IPS-15b (cell line): ENCODE measurements at regions not wholly inside any gene's neighbourhood (a gene's known extent, or its start where the extent isn't known, plus 50 kb on each side); places are given as distances from the start of the nearest gene placed in this dataset.

ENCODE experiments used
- H3K27me3 ChIP-seq: one replicate; pipeline ENCODE4 v1.6.1; 2013; ENCODE audit warnings: low read length; ENCODE audit not compliant: control insufficient read depth, insufficient read depth
- H3K36me3 ChIP-seq: one replicate; pipeline ENCODE4 v1.6.1; 2013; ENCODE audit warnings: low read length; ENCODE audit not compliant: control insufficient read depth, insufficient read depth
- H3K4me1 ChIP-seq: one replicate; pipeline ENCODE4 v1.6.1; 2013; ENCODE audit warnings: mild to moderate bottlenecking, low read length; ENCODE audit not compliant: control insufficient read depth, insufficient read depth
- H3K4me3 ChIP-seq: one replicate; pipeline ENCODE4 v1.5.1; 2013; ENCODE audit warnings: low read depth, low read length
- H3K9ac ChIP-seq: one replicate; pipeline ENCODE4 v1.6.1; 2013; ENCODE audit warnings: low read depth, mild to moderate bottlenecking, low read length
- H3K9me3 ChIP-seq: one replicate; pipeline ENCODE4 v1.6.1; 2013; ENCODE audit warnings: mild to moderate bottlenecking, low read length; ENCODE audit not compliant: control insufficient read depth, insufficient read depth

DNA sequence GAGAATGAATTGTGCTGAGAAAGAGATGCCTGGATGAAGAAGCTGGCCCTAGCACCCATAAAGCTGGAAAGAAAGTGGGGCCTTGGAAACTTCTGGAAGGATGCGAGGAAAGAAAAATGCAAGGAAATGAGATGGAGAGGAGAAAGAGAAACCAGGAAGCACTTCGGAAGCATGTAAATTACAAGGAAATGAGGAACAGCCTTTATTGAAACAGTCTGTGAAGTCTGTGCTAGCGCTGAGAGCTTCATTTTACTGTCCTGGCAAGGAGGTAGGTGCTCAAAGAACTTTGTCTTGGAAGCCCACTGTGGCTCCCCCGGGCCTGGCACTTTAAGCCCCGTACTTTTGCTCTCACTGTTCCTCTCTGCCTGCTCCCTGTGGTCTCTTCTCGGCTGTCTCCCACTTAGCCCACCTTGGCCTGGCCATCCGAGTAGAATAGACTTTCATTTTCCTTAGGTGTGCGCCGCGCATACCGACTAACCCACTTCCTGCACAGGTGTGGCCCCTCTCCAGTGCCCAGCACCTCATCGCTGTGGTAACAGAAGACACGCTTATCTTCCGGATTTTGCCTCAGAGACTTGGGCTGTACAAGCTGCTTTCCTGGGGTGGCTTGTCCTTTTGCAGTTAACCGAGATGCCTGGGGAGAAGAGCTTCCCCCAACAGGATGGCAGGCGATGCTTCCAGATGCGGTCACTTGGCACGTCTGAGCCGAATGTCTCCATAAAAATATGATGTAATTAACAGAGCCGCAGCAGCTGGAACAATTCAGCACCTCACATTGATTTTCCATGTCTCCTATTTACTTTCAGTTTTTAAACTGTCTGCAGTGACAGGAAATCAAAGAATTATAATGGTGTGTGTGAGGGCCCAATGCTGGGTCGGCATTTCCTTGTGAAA, 199.6 kb downstream of the HRH4 start:
- Histone ChIP-seq H3K4me1 (no peaks in the 10 kb centered on the region), H3K4me3 (no peak overlapping the region)

DNA sequence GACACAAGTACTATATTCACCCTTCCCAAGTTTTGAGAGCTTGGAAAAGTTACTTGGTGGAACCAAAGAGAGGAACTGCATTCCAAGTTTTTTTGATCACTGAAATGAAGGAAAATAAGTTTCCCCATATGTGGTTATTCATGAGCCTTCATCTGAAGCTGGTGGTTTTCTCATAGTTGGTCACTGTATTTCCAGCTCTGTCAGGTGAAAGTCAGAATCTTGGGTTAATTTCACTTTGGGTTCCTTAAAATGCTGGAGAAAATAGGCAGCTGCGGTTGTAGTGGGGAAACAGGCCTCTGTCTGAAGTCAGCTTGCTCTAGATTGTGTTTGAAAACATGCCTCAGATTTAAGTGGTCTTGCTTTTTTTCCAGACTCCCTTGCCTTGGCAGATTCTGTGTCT, 200.5 kb downstream of the HRH4 start:
- no peaks in the 10 kb centered on the region for H3K36me3 ChIP-seq
- no peak overlapping the region for H3K4me3 ChIP-seq

More for the DNA sequence above, 199.6 kb downstream of the HRH4 start:
- no peak overlapping the region for H3K9ac ChIP-seq
- no peaks in the 10 kb centered on the region for H3K36me3 ChIP-seq
- H3K27me3 ChIP-seq = no peaks in the 10 kb centered on the region
- H3K9me3 ChIP-seq = no peaks in the 10 kb centered on the region

GRCh38 chr18:24662412-24662821, 202.0 kb downstream of the HRH4 start:
- Histone ChIP-seq H3K9ac (no peak overlapping the region), H3K4me1 (no peaks in the 10 kb centered on the region), H3K36me3 (no peaks in the 10 kb centered on the region), H3K4me3 (no peak overlapping the region), H3K9me3 (no peaks in the 10 kb centered on the region), H3K27me3 (no peaks in the 10 kb centered on the region)

More for the DNA sequence above, 200.5 kb downstream of the HRH4 start:
- Histone ChIP-seq H3K9me3 (no peaks in the 10 kb centered on the region), H3K9ac (no peak overlapping the region), H3K27me3 (no peaks in the 10 kb centered on the region), H3K4me1 (no peaks in the 10 kb centered on the region)

- Histone ChIP-seq H3K9ac (no peak overlapping the region), H3K27me3 (no peaks in the 10 kb centered on the region), H3K4me3 (no peak overlapping the region), H3K9me3 (no peaks in the 10 kb centered on the region), H3K4me1 (no peaks in the 10 kb centered on the region), H3K36me3 (no peaks in the 10 kb centered on the region)
These were observed 202.6 kb downstream of the HRH4 start for GRCh38 chr18:24663026-24663425.

GRCh38 chr18:24669015-24669414, 208.6 kb downstream of the HRH4 start:
- H3K4me1 ChIP-seq = no peaks in the 10 kb centered on the region
- no peaks in the 10 kb centered on the region for H3K36me3 ChIP-seq
- H3K9ac ChIP-seq = no peak overlapping the region
- no peaks in the 10 kb centered on the region for H3K27me3 ChIP-seq
- no peak overlapping the region for H3K4me3 ChIP-seq
- H3K9me3 ChIP-seq = no peaks in the 10 kb centered on the region

DNA sequence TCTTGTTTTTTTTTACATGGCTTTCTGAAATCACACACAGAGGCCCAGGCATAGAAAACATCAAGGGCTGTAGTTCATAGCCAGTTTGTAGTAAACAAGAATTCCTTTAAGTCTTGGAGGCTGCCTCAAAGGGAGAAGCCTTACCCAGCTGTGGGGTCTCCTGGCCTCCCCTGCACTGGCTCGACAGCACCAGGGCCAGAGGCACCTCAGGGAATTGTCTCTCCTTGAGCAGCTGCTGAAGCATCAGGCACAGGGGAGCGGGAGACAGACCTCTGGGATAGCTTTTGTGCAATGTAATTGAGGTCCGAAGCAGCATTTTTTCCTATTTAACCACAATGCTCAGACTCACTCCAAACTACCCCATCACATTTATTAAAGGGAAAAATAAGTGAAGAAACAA, 209.1 kb downstream of the HRH4 start:
- no peaks in the 10 kb centered on the region for H3K27me3 ChIP-seq
- no peak overlapping the region for H3K9ac ChIP-seq
- no peaks in the 10 kb centered on the region for H3K9me3 ChIP-seq

DNA sequence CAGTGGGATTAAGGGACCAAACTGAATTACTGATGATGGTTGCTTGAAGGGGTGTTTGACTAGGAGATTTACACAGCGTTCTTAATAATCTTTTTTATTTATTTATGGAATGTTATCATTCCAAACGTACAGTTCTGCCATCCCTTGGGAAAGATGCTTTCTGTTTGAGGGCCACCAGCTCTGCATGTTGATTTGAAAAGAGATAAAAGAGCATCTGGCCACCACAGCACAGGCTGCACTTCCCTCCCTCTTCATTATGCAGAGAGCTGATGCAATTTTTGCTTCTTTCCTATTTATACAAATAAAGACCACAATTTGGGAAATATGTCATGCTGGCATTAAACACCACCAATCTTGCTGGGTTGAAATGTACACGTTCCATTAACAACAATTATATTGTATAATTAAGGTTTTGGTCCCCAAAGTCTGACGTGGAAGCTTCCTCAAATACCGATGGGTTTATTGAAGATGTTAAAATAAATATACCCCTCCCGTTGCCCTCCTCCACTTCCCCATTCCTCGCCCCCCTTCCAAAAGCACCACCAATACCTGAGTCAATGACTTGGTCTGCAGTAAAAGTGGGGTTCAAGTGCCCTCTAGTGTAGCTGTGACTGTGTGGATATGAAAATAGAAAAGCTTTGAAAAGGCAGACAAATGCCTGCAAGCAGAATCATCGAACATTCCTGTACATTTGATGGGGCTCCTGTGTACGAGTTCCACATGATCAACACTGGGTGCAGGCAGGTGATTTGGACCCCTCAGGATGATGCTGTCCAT, 211.9 kb downstream of the HRH4 start:
- Histone ChIP-seq H3K27me3 (no peaks in the 10 kb centered on the region), H3K4me1 (no peaks in the 10 kb centered on the region), H3K9me3 (no peaks in the 10 kb centered on the region), H3K4me3 (no peak overlapping the region), H3K36me3 (no peaks in the 10 kb centered on the region), H3K9ac (no peak overlapping the region)

More for the DNA sequence above, 209.1 kb downstream of the HRH4 start:
- Histone ChIP-seq H3K36me3 (no peaks in the 10 kb centered on the region), H3K4me1 (no peaks in the 10 kb centered on the region), H3K4me3 (no peak overlapping the region)

- Histone ChIP-seq H3K9me3 (no peaks in the 10 kb centered on the region), H3K9ac (no peak overlapping the region), H3K27me3 (no peaks in the 10 kb centered on the region), H3K4me1 (no peaks in the 10 kb centered on the region), H3K4me3 (no peak overlapping the region), H3K36me3 (no peaks in the 10 kb centered on the region)
These were observed 213.8 kb downstream of the HRH4 start for GRCh38 chr18:24674200-24674599.

DNA sequence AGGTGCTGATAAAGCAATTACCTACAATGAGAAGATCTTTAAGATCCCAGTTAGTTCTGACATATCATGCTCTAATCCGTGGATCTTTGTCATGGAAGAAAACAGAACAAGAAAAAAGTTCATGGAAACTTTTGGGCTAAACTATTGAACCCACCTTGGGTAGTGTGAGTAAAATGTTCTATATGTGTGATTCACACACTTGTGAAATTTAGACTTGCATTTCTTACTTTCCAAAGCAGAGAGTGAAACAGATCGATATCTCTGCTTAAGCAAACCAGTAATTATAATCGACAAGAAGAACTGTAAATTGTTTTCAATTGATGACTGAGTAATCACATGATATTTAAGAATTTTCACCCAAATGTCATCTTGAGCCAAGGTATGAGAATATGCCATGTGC, 214.2 kb downstream of the HRH4 start:
- no peaks in the 10 kb centered on the region for H3K4me1 ChIP-seq
- no peaks in the 10 kb centered on the region for H3K27me3 ChIP-seq
- H3K9me3 ChIP-seq = no peaks in the 10 kb centered on the region
- H3K36me3 ChIP-seq = no peaks in the 10 kb centered on the region
- H3K9ac ChIP-seq = no peak overlapping the region
- H3K4me3 ChIP-seq = no peak overlapping the region

GRCh38 chr18:24677011-24677410, 216.6 kb downstream of the HRH4 start:
- Histone ChIP-seq H3K27me3 (no peaks in the 10 kb centered on the region), H3K9ac (no peak overlapping the region), H3K9me3 (no peaks in the 10 kb centered on the region), H3K36me3 (no peaks in the 10 kb centered on the region), H3K4me3 (no peak overlapping the region), H3K4me1 (no peaks in the 10 kb centered on the region)

DNA sequence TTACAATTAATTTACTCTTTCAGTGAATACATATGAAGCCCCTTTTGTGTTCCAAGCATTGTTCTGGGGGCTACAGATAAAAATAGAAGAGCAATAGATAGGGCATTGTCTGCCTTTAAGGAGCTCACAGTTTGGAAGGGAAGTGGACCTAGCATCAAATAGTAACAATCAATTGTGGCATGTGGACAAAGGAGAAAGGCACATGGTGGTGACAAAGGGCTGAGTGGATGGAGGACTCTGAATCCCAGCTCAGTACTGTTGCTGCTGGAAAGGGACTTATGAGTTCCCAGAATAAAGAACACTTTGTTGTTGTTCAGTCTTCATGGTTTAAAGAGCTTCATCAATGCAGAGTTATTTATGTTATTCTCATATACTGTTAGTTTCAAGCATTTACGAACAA, 217.7 kb downstream of the HRH4 start:
- no peaks in the 10 kb centered on the region for H3K9me3 ChIP-seq
- no peak overlapping the region for H3K9ac ChIP-seq
- H3K4me3 ChIP-seq = no peak overlapping the region
- H3K27me3 ChIP-seq = no peaks in the 10 kb centered on the region
- no peaks in the 10 kb centered on the region for H3K36me3 ChIP-seq
- H3K4me1 ChIP-seq = no peaks in the 10 kb centered on the region

DNA sequence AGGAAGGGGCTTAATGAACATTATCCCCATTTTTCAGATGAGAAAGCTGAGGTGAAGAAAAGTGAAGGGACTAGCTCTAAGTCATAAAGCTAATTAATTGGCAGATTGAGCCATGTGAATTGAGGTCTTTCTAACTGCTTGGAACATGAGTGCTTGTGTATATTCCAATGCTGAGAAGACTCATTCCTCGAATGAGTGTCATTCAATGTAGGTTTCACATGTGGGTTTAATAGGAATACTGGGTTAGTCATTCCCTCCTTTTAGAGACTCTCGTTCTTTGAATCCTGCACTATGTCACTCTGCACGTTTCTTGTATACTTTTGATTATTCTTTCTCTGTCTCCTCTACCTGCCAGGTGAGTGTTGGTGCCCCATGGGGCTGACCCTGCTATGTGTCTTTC, 218.2 kb downstream of the HRH4 start:
- Histone ChIP-seq H3K36me3 (no peaks in the 10 kb centered on the region), H3K27me3 (no peaks in the 10 kb centered on the region), H3K9ac (no peak overlapping the region), H3K9me3 (no peaks in the 10 kb centered on the region), H3K4me3 (no peak overlapping the region), H3K4me1 (no peaks in the 10 kb centered on the region)
